ENCODE measurements at regions not wholly inside any gene's neighbourhood (a gene's known extent, or its start where the extent isn't known, plus 50 kb on each side); places are given as distances from the start of the nearest gene placed in this dataset.

DNA sequence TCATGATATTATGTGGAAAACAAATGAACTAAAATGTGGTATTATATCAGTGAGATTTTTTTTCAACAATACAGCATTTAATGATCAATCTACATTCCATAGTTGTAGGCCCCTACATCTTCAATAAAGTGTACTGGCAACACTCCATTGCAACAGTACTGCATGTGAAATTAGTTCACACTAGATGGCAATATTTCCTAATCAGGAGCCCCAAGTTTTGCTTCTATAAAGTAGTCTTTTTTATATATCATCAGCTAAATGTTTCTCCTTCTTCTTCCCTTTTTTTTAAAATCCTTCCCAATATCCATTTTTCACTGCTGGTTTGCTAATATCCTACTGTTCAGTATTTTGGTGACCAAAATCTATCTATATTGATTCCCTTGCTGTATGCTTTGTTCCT lies 528.3 kb upstream of the ATXN8OS start:
- TF ChIP-seq CTCF (IDR thresholded peaks at IDR 0.05; ENCODE audit: low read length) (peak; percentile 31), EZH2 (optimal IDR thresholded peaks at IDR 0.05; ENCODE audit: low read depth, low read length) (no peak), EZH2phosphoT487 (IDR thresholded peaks at IDR 0.05; ENCODE audit: low read length) (no peak)
